IMR-90 (cell line): ENCODE measurements at regions not wholly inside any gene's neighbourhood (a gene's known extent, or its start where the extent isn't known, plus 50 kb on each side); places are given as distances from the start of the nearest gene placed in this dataset.

Experiments
- ATAC-seq: fragments of 200-7000 bp; cut with Tn5 transposase; 2 replicates; pipeline ENCODE4 v1.9.1; 2020; ENCODE audit warnings: low read depth, mild to moderate bottlenecking, moderate library complexity
- BruUV-seq: library from RNA; stranded (reverse); fragments of 400-500 nt; replicated peaks from 2 replicates; lab custom pipeline; 2021; lab: Mats Ljungman, UMichigan
- CTCF ChIA-PET: fragments of 300-600 bp; formaldehyde crosslinking; extraction: SDS; loops from one replicate; lab custom pipeline; 2021; ENCODE audit warnings: antibody characterized with exemption; lab: Yijun Ruan, JAX
- POLR2A ChIA-PET: fragments of 300-600 bp; sonication (Branson Sonifier 250); formaldehyde crosslinking; loops from one replicate; lab custom pipeline; 2022; ENCODE audit warnings: antibody characterized with exemption; ENCODE audit not compliant: unreplicated experiment; lab: Charles Lee
- DNase-seq: peaks from one replicate; pipeline ENCODE4 v3.0.0; 2013
- H2AFZ ChIP-seq: replicated peaks from 2 replicates; pipeline ENCODE3; 2013; ENCODE audit warnings: low read length, mild to moderate bottlenecking; ENCODE audit not compliant: poor library complexity
- H2AK5ac ChIP-seq: 2 replicates; pipeline ENCODE4 v1.6.1; 2013; ENCODE audit warnings: low read depth, low read length, inconsistent platforms
- H2AK9ac ChIP-seq: replicated peaks from 2 replicates; pipeline ENCODE3; 2013; ENCODE audit warnings: mild to moderate bottlenecking, low read depth, low read length, moderate library complexity; ENCODE audit not compliant: poor library complexity
- H2BK120ac ChIP-seq: 2 replicates; pipeline ENCODE4 v1.6.1; 2013; ENCODE audit warnings: low read depth, low read length, inconsistent platforms
- H2BK15ac ChIP-seq: 3 replicates; pipeline ENCODE4 v1.6.1; 2013; ENCODE audit warnings: low read depth, low read length, inconsistent platforms
- H2BK20ac ChIP-seq: 2 replicates; pipeline ENCODE4 v1.6.1; 2013; ENCODE audit warnings: low read depth, mild to moderate bottlenecking, inconsistent platforms, low read length, moderate library complexity
- H2BK5ac ChIP-seq: 2 replicates; pipeline ENCODE4 v1.6.1; 2013; ENCODE audit warnings: mild to moderate bottlenecking, low read depth, low read length, inconsistent platforms; ENCODE audit not compliant: poor library complexity, severe bottlenecking
- H3K14ac ChIP-seq: replicated peaks from 2 replicates; pipeline ENCODE4 v1.6.1; 2013; ENCODE audit warnings: low read depth, low read length, inconsistent platforms
- H3K18ac ChIP-seq: 2 replicates; pipeline ENCODE4 v1.6.1; 2013; ENCODE audit warnings: low read depth, low read length, control low read depth
- H3K23ac ChIP-seq: 2 replicates; pipeline ENCODE4 v1.6.1; 2013; ENCODE audit warnings: low read depth, low read length, inconsistent platforms
- H3K27ac ChIP-seq: 2 replicates; pipeline ENCODE4 v1.5.1; 2013; ENCODE audit warnings: mild to moderate bottlenecking, control low read depth, low read length; ENCODE audit not compliant: insufficient read depth
- H3K27me3 ChIP-seq: 2 replicates; pipeline ENCODE4 v1.6.1; 2013; ENCODE audit warnings: low read length; ENCODE audit not compliant: control insufficient read depth, insufficient read depth
- H3K36me3 ChIP-seq: 2 replicates; pipeline ENCODE4 v1.6.1; 2013; ENCODE audit warnings: low read length, mixed read lengths; ENCODE audit not compliant: control insufficient read depth, insufficient read depth
- H3K4ac ChIP-seq: 2 replicates; pipeline ENCODE4 v1.6.1; 2013; ENCODE audit warnings: low read depth, low read length, inconsistent platforms
- H3K4me1 ChIP-seq: 2 replicates; pipeline ENCODE4 v1.6.1; 2013; ENCODE audit warnings: low read length, mixed read lengths; ENCODE audit not compliant: control insufficient read depth, insufficient read depth
- H3K4me2 ChIP-seq: 2 replicates; pipeline ENCODE4 v1.6.1; 2013; ENCODE audit warnings: low read depth, mild to moderate bottlenecking, control low read depth, low read length, moderate library complexity
- H3K4me3 ChIP-seq: 2 replicates; pipeline ENCODE4 v1.5.1; 2013; ENCODE audit warnings: low read depth, mild to moderate bottlenecking, control low read depth, low read length, moderate library complexity; ENCODE audit not compliant: insufficient read depth
- H3K56ac ChIP-seq: 2 replicates; pipeline ENCODE4 v1.6.1; 2013; ENCODE audit warnings: low read length, inconsistent platforms; ENCODE audit not compliant: insufficient read depth; ENCODE audit errors: extremely low read depth
- H3K79me1 ChIP-seq, 2 experiments: 2 replicates each; pipeline ENCODE4 v1.6.1; 2013; ENCODE audit warnings: low read length in 2 of 2, inconsistent platforms in 1 of 2, low read depth in 1 of 2
- H3K9ac ChIP-seq: 2 replicates; pipeline ENCODE4 v1.6.1; 2013; ENCODE audit warnings: low read depth, low read length, control low read depth
- H3K9me1 ChIP-seq: 2 replicates; pipeline ENCODE4 v1.6.1; 2013; ENCODE audit warnings: low read length, inconsistent platforms; ENCODE audit not compliant: insufficient read depth
- H3K9me3 ChIP-seq: 2 replicates; pipeline ENCODE4 v1.6.1; 2013; ENCODE audit warnings: low read length; ENCODE audit not compliant: control insufficient read depth, insufficient read depth
- H4K20me1 ChIP-seq: 2 replicates; pipeline ENCODE4 v1.6.1; 2013; ENCODE audit warnings: low read length, inconsistent platforms; ENCODE audit not compliant: insufficient read depth
- H4K5ac ChIP-seq: 2 replicates; pipeline ENCODE4 v1.6.1; 2013; ENCODE audit warnings: mild to moderate bottlenecking, low read depth, low read length, control low read depth
- H4K8ac ChIP-seq, 2 experiments: 2 replicates each; pipeline ENCODE4 v1.6.1; 2013; ENCODE audit warnings: low read depth in 2 of 2, low read length in 2 of 2, control low read depth in 1 of 2, inconsistent platforms in 1 of 2
- H4K91ac ChIP-seq: 2 replicates; pipeline ENCODE4 v1.6.1; 2013; ENCODE audit warnings: low read depth, low read length, inconsistent platforms; ENCODE audit not compliant: insufficient read depth
- BHLHE40 ChIP-seq: fragments of 150-350 bp; IDR thresholded peaks from 2 replicates; pipeline ENCODE4 v1.6.1; 2016; ENCODE audit warnings: mild to moderate bottlenecking, low read depth, low read length
- CEBPB ChIP-seq: IDR thresholded peaks from 2 replicates; pipeline ENCODE4 v1.6.1; 2012; ENCODE audit warnings: low read depth, low read length, improper control_type of control experiment
- CHD1 ChIP-seq: IDR thresholded peaks from 2 replicates; pipeline ENCODE4 v1.6.1; 2012; ENCODE audit warnings: low read depth, low read length, improper control_type of control experiment
- CTCF ChIP-seq: conservative IDR thresholded peaks from 2 replicates; pipeline ENCODE4 v1.5.1; 2012; ENCODE audit warnings: mild to moderate bottlenecking, low read depth, low read length, improper control_type of control experiment
- ELK1 ChIP-seq: fragments of 150-350 bp; IDR thresholded peaks from 2 replicates; pipeline ENCODE4 v1.6.1; 2016; ENCODE audit warnings: low read depth, mild to moderate bottlenecking, low read length, moderate library complexity, borderline replicate concordance
- FOS ChIP-seq: fragments of 150-350 bp; IDR thresholded peaks from 2 replicates; pipeline ENCODE4 v1.6.1; 2016; ENCODE audit warnings: low read depth, low read length
- MAFK ChIP-seq: IDR thresholded peaks from 2 replicates; pipeline ENCODE4 v1.6.1; 2012; ENCODE audit warnings: low read depth, low read length, improper control_type of control experiment
- MAZ ChIP-seq: IDR thresholded peaks from 2 replicates; pipeline ENCODE4 v1.6.1; 2012; ENCODE audit warnings: low read depth, mild to moderate bottlenecking, low read length, improper control_type of control experiment, moderate library complexity, borderline replicate concordance
- MXI1 ChIP-seq: IDR thresholded peaks from 2 replicates; pipeline ENCODE4 v1.6.1; 2012; ENCODE audit warnings: low read depth, mild to moderate bottlenecking, low read length, moderate library complexity, borderline replicate concordance
- NFE2L2 ChIP-seq: fragments of 150-350 bp; IDR thresholded peaks from 2 replicates; pipeline ENCODE4 v1.6.1; 2016; ENCODE audit warnings: low read depth, mild to moderate bottlenecking, low read length
- POLR2A ChIP-seq: IDR thresholded peaks from 2 replicates; pipeline ENCODE4 v1.6.1; 2012; ENCODE audit warnings: mild to moderate bottlenecking, low read depth, low read length
- RAD21 ChIP-seq: IDR thresholded peaks from 2 replicates; pipeline ENCODE4 v1.6.1; 2012; ENCODE audit warnings: low read length, improper control_type of control experiment
- RCOR1 ChIP-seq: IDR thresholded peaks from 2 replicates; pipeline ENCODE4 v1.6.1; 2012; ENCODE audit warnings: mild to moderate bottlenecking, low read length, improper control_type of control experiment; ENCODE audit not compliant: insufficient replicate concordance
- RFX5 ChIP-seq: IDR thresholded peaks from 2 replicates; pipeline ENCODE4 v1.8.0; 2012; ENCODE audit warnings: low read depth, mild to moderate bottlenecking, low read length, moderate library complexity
- SMC3 ChIP-seq: fragments of 150-350 bp; IDR thresholded peaks from 2 replicates; pipeline ENCODE4 v1.6.1; 2016; ENCODE audit warnings: low read depth, mild to moderate bottlenecking, antibody characterized with exemption, low read length, moderate library complexity
- USF2 ChIP-seq: fragments of 150-350 bp; IDR thresholded peaks from 2 replicates; pipeline ENCODE4 v1.6.1; 2017; ENCODE audit warnings: mild to moderate bottlenecking, antibody characterized with exemption, low read length, low read depth
- WGBS, 2 experiments: methylation state at CpG; one replicate each; pipeline versions ENCODE4 v1.1.5 to v1.1.7; 2013; ENCODE audit warnings: missing lambda C conversion rate in 2 of 2; ENCODE audit not compliant: insufficient read length in 1 of 2; ENCODE audit errors: extremely low coverage in 2 of 2; 5-methylcytosine and 5-hydroxymethylcytosine counted together
- dilution Hi-C: fragments of 300-500 bp; cut with HindIII; formaldehyde crosslinking; loops from one replicate; pipeline ENCODE4 v1.14.3; 2018; ENCODE audit warnings: low sequenced_read_pairs; ENCODE audit not compliant: unreplicated experiment
- in situ Hi-C: fragments of 300-500 bp; cut with MboI; formaldehyde crosslinking; loops from 3 replicates; pipeline ENCODE4 v1.14.3; 2019; ENCODE audit warnings: low sequenced_read_pairs, inconsistent platforms, mixed read lengths
- intact Hi-C: fragments of 100-400 bp; cut with micrococcal nuclease; formaldehyde crosslinking; loops from 2 replicates; pipeline ENCODE4 v1.10.0; 2022

DNA sequence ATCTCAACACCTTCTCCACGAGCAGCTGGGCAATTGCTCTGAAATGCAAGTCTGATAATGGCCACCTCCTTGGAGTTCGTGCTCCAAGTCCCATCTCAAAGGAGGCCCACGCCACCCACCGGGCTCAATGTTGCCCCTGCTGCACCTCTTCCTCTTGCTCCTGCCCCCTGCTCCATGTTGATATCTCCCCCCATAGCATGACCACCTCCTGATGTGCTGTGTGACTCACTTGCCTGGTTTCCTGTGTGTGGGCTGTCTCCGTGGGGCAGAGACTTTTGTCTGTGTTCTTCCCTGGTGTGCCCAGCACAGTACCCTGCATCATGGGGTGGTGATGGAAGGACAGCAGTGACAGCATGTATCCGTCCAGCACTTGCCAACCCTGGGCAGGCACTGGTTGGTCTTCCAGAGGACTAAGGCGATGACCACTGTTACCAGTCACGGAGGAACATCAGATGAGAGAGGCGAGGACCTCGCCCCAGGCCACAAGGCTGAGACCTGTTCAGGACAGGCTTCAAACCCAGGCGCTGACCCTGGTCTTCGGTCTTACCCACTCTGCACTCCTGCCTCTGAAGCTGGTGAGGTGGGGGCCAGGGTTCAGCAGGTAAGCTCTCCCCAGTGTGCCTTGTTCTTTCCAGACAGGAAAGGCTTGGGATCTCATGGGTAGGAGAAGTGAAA, 104.6 kb upstream of the LRPAP1 start:
- no peak for TF ChIP-seq MAZ
- no peak for TF ChIP-seq RCOR1
- TF ChIP-seq NFE2L2: no peak
- no peak for TF ChIP-seq RFX5
- TF ChIP-seq SMC3: no peak
- no peak for TF ChIP-seq BHLHE40
- TF ChIP-seq ELK1: no peak
- TF ChIP-seq USF2: no peak
- TF ChIP-seq MXI1: no peak
- no peak for TF ChIP-seq CEBPB
- TF ChIP-seq FOS: no peak
- TF ChIP-seq CTCF: no peak
- TF ChIP-seq CHD1: no peak
- no peak for TF ChIP-seq POLR2A
- no peak for TF ChIP-seq MAFK
- no peak for TF ChIP-seq RAD21

More for the DNA sequence above, 104.6 kb upstream of the LRPAP1 start:
- Histone ChIP-seq H2BK15ac (no peak overlapping the region), H2BK120ac (no peak overlapping the region), H2AK5ac (no peak overlapping the region), H3K9me1 (no peaks in the 10 kb centered on the region), H4K8ac (no peak overlapping the region), H3K36me3 (no peaks in the 10 kb centered on the region), H2AFZ (peak overlapping the region; percentile 58), H3K4me1 (no peaks in the 10 kb centered on the region; the same call in 1 of the 2 replicates), H3K9me3 (0 out of 2 replicates have a peak, but pooled peaks cover 4% of the 10 kb centered on the region), H3K4me3 (no peak overlapping the region), H3K4me2 (no peak overlapping the region), H2AK9ac (no peak overlapping the region), H3K4ac (no peak overlapping the region), H4K91ac (no peak overlapping the region), H3K9ac (no peak overlapping the region), H3K79me1 (no peaks in the 10 kb centered on the region), H3K23ac (no peak overlapping the region), H3K14ac (no peak overlapping the region), H2BK5ac (no peak overlapping the region), H4K20me1 (no peaks in the 10 kb centered on the region), H3K56ac (no peak overlapping the region), H3K27ac (no peak overlapping the region), H4K5ac (no peak overlapping the region), H2BK20ac (no peak overlapping the region), H3K18ac (no peak overlapping the region), H3K27me3 (peaks cover 9% of the 10 kb centered on the region)
- intact Hi-C loops: no loop called here
- ChIA-PET POLR2A (no interaction called here), CTCF (no interaction called here)
- BruUV-seq: no TSS peak
- WGBS, 2 experiments: 35% methylated on average over 5 of the region's 12 CpGs; no CpG with 5 or more reads in 1 of the 2 experiments
- DNase-seq (no peak), ATAC-seq (no peak)
- in situ Hi-C loops: no loop called here
- dilution Hi-C loops: no loop called here
